ENCODE measurements at regions not wholly inside any gene's neighbourhood (a gene's known extent, or its start where the extent isn't known, plus 50 kb on each side); places are given as distances from the start of the nearest gene placed in this dataset.

GRCh38 chr12:67810166-67810565 lies 161.6 kb downstream of the DYRK2 start:
- TF ChIP-seq SALL2 (tag by site-specific recombination; IDR thresholded peaks at IDR 0.05; ENCODE audit: borderline replicate concordance) (no peak), TRIM28 (IDR thresholded peaks at IDR 0.05; ENCODE audit: borderline replicate concordance, low read length) (no peak), ZSCAN18 (tag by site-specific recombination; IDR thresholded peaks at IDR 0.05) (no peak), ZNF416 (tag by site-specific recombination; IDR thresholded peaks at IDR 0.05) (no peak), REST (tag by site-specific recombination; IDR thresholded peaks at IDR 0.05) (no peak), ZNF624 (tag by site-specific recombination; IDR thresholded peaks at IDR 0.05) (no peak), ZNF184 (tag by site-specific recombination; IDR thresholded peaks at IDR 0.05) (no peak), ZNF626 (tag by site-specific recombination; IDR thresholded peaks at IDR 0.05) (no peak), REPIN1 (tag by site-specific recombination; IDR thresholded peaks at IDR 0.05; ENCODE audit: low read depth) (no peak), ZBTB7A (tag by site-specific recombination; IDR thresholded peaks at IDR 0.05; ENCODE audit: low read depth) (no peak), TCF7L2 (IDR thresholded peaks at IDR 0.05; ENCODE audit: borderline replicate concordance, low read depth, low read length) (no peak)
- TF ChIP-seq, protein P1, sequence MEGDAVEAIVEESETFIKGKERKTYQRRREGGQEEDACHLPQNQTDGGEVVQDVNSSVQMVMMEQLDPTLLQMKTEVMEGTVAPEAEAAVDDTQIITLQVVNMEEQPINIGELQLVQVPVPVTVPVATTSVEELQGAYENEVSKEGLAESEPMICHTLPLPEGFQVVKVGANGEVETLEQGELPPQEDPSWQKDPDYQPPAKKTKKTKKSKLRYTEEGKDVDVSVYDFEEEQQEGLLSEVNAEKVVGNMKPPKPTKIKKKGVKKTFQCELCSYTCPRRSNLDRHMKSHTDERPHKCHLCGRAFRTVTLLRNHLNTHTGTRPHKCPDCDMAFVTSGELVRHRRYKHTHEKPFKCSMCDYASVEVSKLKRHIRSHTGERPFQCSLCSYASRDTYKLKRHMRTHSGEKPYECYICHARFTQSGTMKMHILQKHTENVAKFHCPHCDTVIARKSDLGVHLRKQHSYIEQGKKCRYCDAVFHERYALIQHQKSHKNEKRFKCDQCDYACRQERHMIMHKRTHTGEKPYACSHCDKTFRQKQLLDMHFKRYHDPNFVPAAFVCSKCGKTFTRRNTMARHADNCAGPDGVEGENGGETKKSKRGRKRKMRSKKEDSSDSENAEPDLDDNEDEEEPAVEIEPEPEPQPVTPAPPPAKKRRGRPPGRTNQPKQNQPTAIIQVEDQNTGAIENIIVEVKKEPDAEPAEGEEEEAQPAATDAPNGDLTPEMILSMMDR (tag by site-specific recombination; IDR thresholded peaks at IDR 0.05) = no peak
- TF ChIP-seq, protein P2, sequence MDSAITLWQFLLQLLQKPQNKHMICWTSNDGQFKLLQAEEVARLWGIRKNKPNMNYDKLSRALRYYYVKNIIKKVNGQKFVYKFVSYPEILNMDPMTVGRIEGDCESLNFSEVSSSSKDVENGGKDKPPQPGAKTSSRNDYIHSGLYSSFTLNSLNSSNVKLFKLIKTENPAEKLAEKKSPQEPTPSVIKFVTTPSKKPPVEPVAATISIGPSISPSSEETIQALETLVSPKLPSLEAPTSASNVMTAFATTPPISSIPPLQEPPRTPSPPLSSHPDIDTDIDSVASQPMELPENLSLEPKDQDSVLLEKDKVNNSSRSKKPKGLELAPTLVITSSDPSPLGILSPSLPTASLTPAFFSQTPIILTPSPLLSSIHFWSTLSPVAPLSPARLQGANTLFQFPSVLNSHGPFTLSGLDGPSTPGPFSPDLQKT (IDR thresholded peaks at IDR 0.05; ENCODE audit: borderline replicate concordance, low read depth, low read length) = no peak

Data from HEK293 (cell line).